ENCODE measurements at regions not wholly inside any gene's neighbourhood (a gene's known extent, or its start where the extent isn't known, plus 50 kb on each side); places are given as distances from the start of the nearest gene placed in this dataset.

GRCh38 chr7:34491899-34492298, 166.1 kb upstream of the NPSR1 start:
- no peak for TF ChIP-seq RFX5 (IDR thresholded peaks at IDR 0.05; ENCODE audit: borderline replicate concordance, low read depth, low read length)
- no peak for TF ChIP-seq CTCF (IDR thresholded peaks at IDR 0.05; ENCODE audit: control extremely low read depth in 1 of 3, insufficient read depth in 1 of 3, low read depth in 1 of 3, low read length in 3 of 3)
- no peak for TF ChIP-seq EP300 (IDR thresholded peaks at IDR 0.05; ENCODE audit: borderline replicate concordance in 1 of 2, low read depth in 2 of 2, low read length in 2 of 2)
- no peak for TF ChIP-seq MAFK (IDR thresholded peaks at IDR 0.05; ENCODE audit: low read depth, low read length)
- no peak for TF ChIP-seq HDAC2 (IDR thresholded peaks at IDR 0.05; ENCODE audit: borderline replicate concordance in 1 of 2, low read depth in 2 of 2, low read length in 2 of 2)
- TF ChIP-seq CBX8 (IDR thresholded peaks at IDR 0.05; ENCODE audit: borderline replicate concordance, low read depth, low read length): no peak
- no peak for TF ChIP-seq NRF1 (IDR thresholded peaks at IDR 0.05; ENCODE audit: low read depth, low read length)
- no peak for TF ChIP-seq CREB1 (IDR thresholded peaks at IDR 0.05)
- TF ChIP-seq RXRA (IDR thresholded peaks at IDR 0.05; ENCODE audit: insufficient read depth, low read depth, low read length): no peak
- no peak for TF ChIP-seq MAX (IDR thresholded peaks at IDR 0.05)
- no peak for TF ChIP-seq RNF2 (IDR thresholded peaks at IDR 0.05; ENCODE audit: borderline replicate concordance, low read depth, low read length, missing control alignments, poor library complexity, severe bottlenecking)
- TF ChIP-seq ATF2 (IDR thresholded peaks at IDR 0.05; ENCODE audit: low read length): no peak

All from H1 (cell line).